A673 (cell line): ENCODE measurements at regions not wholly inside any gene's neighbourhood (a gene's known extent, or its start where the extent isn't known, plus 50 kb on each side); places are given as distances from the start of the nearest gene placed in this dataset.

ENCODE experiments used
- BruUV-seq: library from RNA; stranded (reverse); fragments of 400-500 nt; replicated peaks from 2 replicates; lab custom pipeline; 2021; lab: Mats Ljungman, UMichigan
- CTCF ChIA-PET: fragments of 300-600 bp; sonication (Branson Sonifier 250); formaldehyde crosslinking; loops from one replicate; lab custom pipeline; 2022; ENCODE audit warnings: antibody characterized with exemption; lab: Charles Lee
- POLR2A ChIA-PET: fragments of 300-600 bp; sonication (Branson Sonifier 250); formaldehyde crosslinking; loops from one replicate; lab custom pipeline; 2022; ENCODE audit warnings: antibody characterized with exemption; ENCODE audit not compliant: low non-redundant PET; lab: Charles Lee
- DNase-seq: peaks from one replicate; pipeline ENCODE4 v3.0.0-alpha.2; 2015; ENCODE audit warnings: low spot score
- H3K27ac ChIP-seq: fragments of 200-600 bp; sonication (generic); 2 replicates; pipeline ENCODE4 v1.5.1; 2016; ENCODE audit warnings: mixed run types, low read depth, mild to moderate bottlenecking, mixed read lengths, antibody characterized with exemption, low read length; ENCODE audit not compliant: poor library complexity, severe bottlenecking
- H3K27me3 ChIP-seq: fragments of 200-600 bp; sonication (generic); replicated peaks from 2 replicates; pipeline ENCODE4 v1.6.1; 2017; ENCODE audit warnings: mixed run types, low read depth, mild to moderate bottlenecking, mixed read lengths, antibody characterized with exemption, low read length; ENCODE audit not compliant: insufficient read depth, poor library complexity
- H3K36me3 ChIP-seq: fragments of 200-600 bp; sonication (generic); 2 replicates; pipeline ENCODE4 v1.6.1; 2016; ENCODE audit warnings: mixed run types, mild to moderate bottlenecking, mixed read lengths, antibody characterized with exemption, low read length; ENCODE audit not compliant: insufficient read depth, poor library complexity, severe bottlenecking
- H3K4me1 ChIP-seq: fragments of 200-600 bp; sonication (generic); 2 replicates; pipeline ENCODE4 v1.6.1; 2017; ENCODE audit warnings: mixed run types, mild to moderate bottlenecking, mixed read lengths, antibody characterized with exemption, low read length; ENCODE audit not compliant: insufficient read depth, poor library complexity, severe bottlenecking
- H3K4me3 ChIP-seq: fragments of 200-600 bp; sonication (generic); 2 replicates; pipeline ENCODE4 v1.5.1; 2016; ENCODE audit warnings: low read depth, mixed run types, mild to moderate bottlenecking, mixed read lengths, low read length; ENCODE audit not compliant: poor library complexity, severe bottlenecking
- H3K9me3 ChIP-seq: fragments of 200-600 bp; sonication (generic); 2 replicates; pipeline ENCODE4 v1.6.1; 2016; ENCODE audit warnings: mixed run types, low read depth, mild to moderate bottlenecking, mixed read lengths, antibody characterized with exemption, low read length; ENCODE audit not compliant: poor library complexity, severe bottlenecking
- CTCF ChIP-seq: fragments of 300-800, 200-600 bp; sonication (generic); conservative IDR thresholded peaks from 2 replicates; pipeline ENCODE4 v1.5.1; 2017; ENCODE audit warnings: low read depth, mild to moderate bottlenecking, antibody characterized with exemption, low read length, moderate library complexity, mixed read lengths
- EZH2 ChIP-seq: fragments of 200-600 bp; sonication (generic); IDR thresholded peaks from 2 replicates; pipeline ENCODE4 v1.6.1; 2017; ENCODE audit warnings: borderline replicate concordance, low read depth, mild to moderate bottlenecking, mixed read lengths, antibody characterized with exemption, low read length; ENCODE audit not compliant: poor library complexity, severe bottlenecking
- intact Hi-C: fragments of 100-400 bp; cut with micrococcal nuclease; formaldehyde crosslinking; loops from one replicate; pipeline ENCODE4 v1.10.0; 2022; ENCODE audit not compliant: unreplicated experiment

- Histone ChIP-seq H3K27ac (no peak overlapping the region), H3K27me3 (no peaks in the 10 kb centered on the region), H3K9me3 (no peaks in the 10 kb centered on the region), H3K4me1 (no peaks in the 10 kb centered on the region), H3K4me3 (no peak overlapping the region), H3K36me3 (no peaks in the 10 kb centered on the region)
- intact Hi-C loops, result no loop called here
- CTCF ChIA-PET, result no interaction called here
- BruUV-seq, result no TSS peak
- DNase-seq, result no peak
- no peak for TF ChIP-seq EZH2
- TF ChIP-seq CTCF, result no peak
- POLR2A ChIA-PET, result no interaction called here
Measured at GRCh38 chr3:187836823-187837770, 91.8 kb upstream of the BCL6 start.

- ChIA-PET POLR2A (no interaction called here), CTCF (no interaction called here)
- Histone ChIP-seq H3K27ac (no peak overlapping the region), H3K27me3 (no peaks in the 10 kb centered on the region), H3K9me3 (no peaks in the 10 kb centered on the region), H3K36me3 (no peaks in the 10 kb centered on the region), H3K4me1 (no peaks in the 10 kb centered on the region), H3K4me3 (no peak overlapping the region)
- intact Hi-C loops, result no loop called here
- no TSS peak for BruUV-seq
- TF ChIP-seq CTCF, result no peak
- TF ChIP-seq EZH2, result no peak
- DNase-seq, result no peak
Measured at GRCh38 chr3:187838016-187838540, 92.8 kb upstream of the BCL6 start.

- ChIA-PET POLR2A (no interaction called here), CTCF (no interaction called here)
- no peak for DNase-seq
- no peak for TF ChIP-seq EZH2
- no peak for TF ChIP-seq CTCF
- Histone ChIP-seq H3K4me3 (no peak overlapping the region), H3K36me3 (no peaks in the 10 kb centered on the region), H3K4me1 (no peaks in the 10 kb centered on the region), H3K27me3 (no peaks in the 10 kb centered on the region), H3K27ac (no peak overlapping the region), H3K9me3 (no peaks in the 10 kb centered on the region)
- BruUV-seq, result no TSS peak
- intact Hi-C loops, result no loop called here
Measured at GRCh38 chr3:187839422-187839821, 94.2 kb upstream of the BCL6 start.
